DOHH2 (cell line): ENCODE measurements at regions not wholly inside any gene's neighbourhood (a gene's known extent, or its start where the extent isn't known, plus 50 kb on each side); places are given as distances from the start of the nearest gene placed in this dataset.

Experiments used
- H3F3A ChIP-seq: fragments of 200-600 bp; sonication (generic), shearing (Covaris generic); 2 replicates; pipeline ENCODE4 v1.6.0; 2016; ENCODE audit warnings: antibody characterized with exemption, mild to moderate bottlenecking; ENCODE audit not compliant: control insufficient read depth, insufficient read depth
- H3K27ac ChIP-seq: fragments of 200-600 bp; sonication (generic); 2 replicates; pipeline ENCODE4 v1.5.1; 2014; ENCODE audit warnings: low read depth, mild to moderate bottlenecking, low read length, moderate library complexity
- H3K27me3 ChIP-seq: fragments of 200-600 bp; sonication (generic); 2 replicates; pipeline ENCODE4 v1.6.1; 2014; ENCODE audit warnings: mild to moderate bottlenecking, low read length, mixed read lengths; ENCODE audit not compliant: control insufficient read depth
- H3K36me3 ChIP-seq: fragments of 200-600 bp; sonication (generic); 2 replicates; pipeline ENCODE4 v1.6.1; 2014; ENCODE audit warnings: mild to moderate bottlenecking, low read length, moderate library complexity, mixed read lengths; ENCODE audit not compliant: control insufficient read depth
- H3K4me1 ChIP-seq: fragments of 200-600 bp; sonication (generic); 2 replicates; pipeline ENCODE4 v1.6.1; 2014; ENCODE audit warnings: mild to moderate bottlenecking, low read length, mixed read lengths; ENCODE audit not compliant: control insufficient read depth
- H3K4me2 ChIP-seq: fragments of 200-600 bp; sonication (generic); 2 replicates; pipeline ENCODE4 v1.6.0; 2014; ENCODE audit warnings: mild to moderate bottlenecking, low read length, moderate library complexity
- H3K4me3 ChIP-seq: fragments of 200-600 bp; sonication (generic); 2 replicates; pipeline ENCODE4 v1.5.1; 2014; ENCODE audit warnings: mild to moderate bottlenecking, low read length, mixed read lengths
- H3K79me2 ChIP-seq: fragments of 200-600 bp; sonication (generic); 2 replicates; pipeline ENCODE4 v1.6.1; 2014; ENCODE audit warnings: mild to moderate bottlenecking, low read length, mixed read lengths; ENCODE audit not compliant: control insufficient read depth
- H3K9me2 ChIP-seq: fragments of 200-600 bp; sonication (generic); replicated peaks from 2 replicates; pipeline ENCODE4 v1.6.1; 2014; ENCODE audit warnings: mild to moderate bottlenecking, low read length, mixed read lengths; ENCODE audit not compliant: control insufficient read depth
- H3K9me3 ChIP-seq: fragments of 200-600 bp; sonication (generic); 2 replicates; pipeline ENCODE4 v1.6.1; 2014; ENCODE audit warnings: antibody characterized with exemption, low read length, mixed read lengths; ENCODE audit not compliant: control insufficient read depth, insufficient read depth
- H4K20me1 ChIP-seq: fragments of 200-600 bp; sonication (generic); 2 replicates; pipeline ENCODE4 v1.6.0; 2014; ENCODE audit warnings: low read depth, mild to moderate bottlenecking, antibody characterized with exemption, low read length, moderate library complexity; ENCODE audit not compliant: control insufficient read depth, insufficient read depth
- CTCF ChIP-seq: fragments of 200-600 bp; sonication (generic); IDR thresholded peaks from one replicate; pipeline ENCODE4 v1.5.1; 2014; ENCODE audit warnings: antibody characterized with exemption, mild to moderate bottlenecking, low read depth, low read length; ENCODE audit not compliant: poor library complexity, severe bottlenecking
- EZH2phosphoT487 ChIP-seq: fragments of 200-600 bp; sonication (generic); IDR thresholded peaks from 2 replicates; pipeline ENCODE4 v1.6.1; 2017; ENCODE audit warnings: borderline replicate concordance, mild to moderate bottlenecking, antibody characterized with exemption, low read length, moderate library complexity, mixed read lengths

GRCh38 chr11:122330279-122330965 lies 214.4 kb upstream of the BLID start:
- Histone ChIP-seq H3K9me2 (no peaks in the 10 kb centered on the region), H3K4me3 (no peak overlapping the region), H3K4me2 (no peak overlapping the region), H3K27me3 (no peaks in the 10 kb centered on the region), H3K36me3 (no peaks in the 10 kb centered on the region), H4K20me1 (no peaks in the 10 kb centered on the region), H3K27ac (no peak overlapping the region), H3F3A (no peaks in the 10 kb centered on the region), H3K9me3 (no peaks in the 10 kb centered on the region), H3K79me2 (no peaks in the 10 kb centered on the region), H3K4me1 (no peaks in the 10 kb centered on the region)
- no peak for TF ChIP-seq EZH2phosphoT487
- TF ChIP-seq CTCF: no peak

GRCh38 chr11:122327528-122327927 lies 211.5 kb upstream of the BLID start:
- Histone ChIP-seq H3K27ac (no peak overlapping the region), H3K4me3 (no peak overlapping the region), H3K4me2 (no peak overlapping the region), H3F3A (no peaks in the 10 kb centered on the region), H3K9me2 (no peaks in the 10 kb centered on the region), H3K36me3 (no peaks in the 10 kb centered on the region), H3K79me2 (no peaks in the 10 kb centered on the region), H3K9me3 (no peaks in the 10 kb centered on the region), H3K4me1 (no peaks in the 10 kb centered on the region), H4K20me1 (no peaks in the 10 kb centered on the region), H3K27me3 (no peaks in the 10 kb centered on the region)
- TF ChIP-seq CTCF: no peak

GRCh38 chr11:122323754-122324421 lies 207.9 kb upstream of the BLID start:
- H3F3A ChIP-seq: no peaks in the 10 kb centered on the region
- no peak overlapping the region for H3K27ac ChIP-seq
- no peaks in the 10 kb centered on the region for H3K9me3 ChIP-seq
- TF ChIP-seq EZH2phosphoT487: no peak
- TF ChIP-seq CTCF: no peak
- no peaks in the 10 kb centered on the region for H3K36me3 ChIP-seq
- no peaks in the 10 kb centered on the region for H3K79me2 ChIP-seq
- H3K4me1 ChIP-seq: no peaks in the 10 kb centered on the region
- H3K9me2 ChIP-seq: no peaks in the 10 kb centered on the region
- H3K4me2 ChIP-seq: no peak overlapping the region
- no peaks in the 10 kb centered on the region for H4K20me1 ChIP-seq
- no peak overlapping the region for H3K4me3 ChIP-seq
- H3K27me3 ChIP-seq: no peaks in the 10 kb centered on the region
